ENCODE measurements at regions not wholly inside any gene's neighbourhood (a gene's known extent, or its start where the extent isn't known, plus 50 kb on each side); places are given as distances from the start of the nearest gene placed in this dataset.

GRCh38 chr4:181687116-181687515, 556.1 kb upstream of the TENM3 start:
- H3K4me1 ChIP-seq (ENCODE audit: insufficient read depth, insufficient read length), result no peaks in the 10 kb centered on the region
- no peak for TF ChIP-seq YY1 (IDR thresholded peaks at IDR 0.05; ENCODE audit: insufficient read depth, insufficient read length)
- no peak for TF ChIP-seq ZNF274 (IDR thresholded peaks at IDR 0.05; ENCODE audit: low read depth, low read length)
- TF ChIP-seq SUZ12 (IDR thresholded peaks at IDR 0.05; ENCODE audit: extremely low read depth, insufficient read depth, insufficient read length), result no peak
- H3K9ac ChIP-seq (ENCODE audit: insufficient read length, low read depth), result no peak overlapping the region

GRCh38 chr4:181688432-181688831, 554.8 kb upstream of the TENM3 start:
- TF ChIP-seq ZNF274 (IDR thresholded peaks at IDR 0.05; ENCODE audit: low read depth, low read length), result no peak
- no peaks in the 10 kb centered on the region for H3K4me1 ChIP-seq (ENCODE audit: insufficient read depth, insufficient read length)
- no peaks in the 10 kb centered on the region for H3K27me3 ChIP-seq (ENCODE audit: insufficient read depth, insufficient read length)
- DNase-seq (ENCODE audit: low read depth, low spot score), result peak; percentile 30
- no peak overlapping the region for H3K9ac ChIP-seq (ENCODE audit: insufficient read length, low read depth)
- H3K36me3 ChIP-seq (ENCODE audit: insufficient read depth, insufficient read length, low read length), result no peaks in the 10 kb centered on the region
- H3K4me3 ChIP-seq (ENCODE audit: insufficient read length, low read depth), result no peak overlapping the region
- H3K9me3 ChIP-seq (ENCODE audit: insufficient read depth, low read length), result no peaks in the 10 kb centered on the region

More at GRCh38 chr4:181687116-181687515, 556.1 kb upstream of the TENM3 start:
- Histone ChIP-seq H3K9me3 (ENCODE audit: insufficient read depth, low read length) (no peaks in the 10 kb centered on the region), H3K27me3 (ENCODE audit: insufficient read depth, insufficient read length) (no peaks in the 10 kb centered on the region), H3K4me3 (ENCODE audit: insufficient read length, low read depth) (no peak overlapping the region), H3K36me3 (ENCODE audit: insufficient read depth, insufficient read length, low read length) (no peaks in the 10 kb centered on the region)
- DNase-seq (ENCODE audit: low read depth, low spot score), result no peak

GRCh38 chr4:181688872-181689271, 554.3 kb upstream of the TENM3 start:
- H3K36me3 ChIP-seq (ENCODE audit: insufficient read depth, insufficient read length, low read length), result no peaks in the 10 kb centered on the region
- DNase-seq (ENCODE audit: low read depth, low spot score), result no peak
- no peak for TF ChIP-seq ZNF274 (IDR thresholded peaks at IDR 0.05; ENCODE audit: low read depth, low read length)
- TF ChIP-seq SUZ12 (IDR thresholded peaks at IDR 0.05; ENCODE audit: extremely low read depth, insufficient read depth, insufficient read length), result no peak
- no peaks in the 10 kb centered on the region for H3K9me3 ChIP-seq (ENCODE audit: insufficient read depth, low read length)
- H3K9ac ChIP-seq (ENCODE audit: insufficient read length, low read depth), result no peak overlapping the region
- H3K4me1 ChIP-seq (ENCODE audit: insufficient read depth, insufficient read length), result no peaks in the 10 kb centered on the region
- no peak overlapping the region for H3K4me3 ChIP-seq (ENCODE audit: insufficient read length, low read depth)
- H3K27me3 ChIP-seq (ENCODE audit: insufficient read depth, insufficient read length), result no peaks in the 10 kb centered on the region

- Histone ChIP-seq H3K4me1 (ENCODE audit: insufficient read depth, insufficient read length) (no peaks in the 10 kb centered on the region), H3K36me3 (ENCODE audit: insufficient read depth, insufficient read length, low read length) (no peaks in the 10 kb centered on the region), H3K9ac (ENCODE audit: insufficient read length, low read depth) (no peak overlapping the region), H3K27me3 (ENCODE audit: insufficient read depth, insufficient read length) (no peaks in the 10 kb centered on the region), H3K4me3 (ENCODE audit: insufficient read length, low read depth) (no peak overlapping the region), H3K9me3 (ENCODE audit: insufficient read depth, low read length) (no peaks in the 10 kb centered on the region)
- DNase-seq (ENCODE audit: low read depth, low spot score), result no peak
- TF ChIP-seq SUZ12 (IDR thresholded peaks at IDR 0.05; ENCODE audit: extremely low read depth, insufficient read depth, insufficient read length) (no peak), ZNF274 (IDR thresholded peaks at IDR 0.05; ENCODE audit: low read depth, low read length) (no peak), YY1 (IDR thresholded peaks at IDR 0.05; ENCODE audit: insufficient read depth, insufficient read length) (no peak)
Observed at GRCh38 chr4:181690498-181690897, 552.7 kb upstream of the TENM3 start.

GRCh38 chr4:181692965-181693364, 550.2 kb upstream of the TENM3 start:
- Histone ChIP-seq H3K9ac (ENCODE audit: insufficient read length, low read depth) (no peak overlapping the region), H3K4me1 (ENCODE audit: insufficient read depth, insufficient read length) (no peaks in the 10 kb centered on the region), H3K27me3 (ENCODE audit: insufficient read depth, insufficient read length) (no peaks in the 10 kb centered on the region), H3K4me3 (ENCODE audit: insufficient read length, low read depth) (no peak overlapping the region), H3K36me3 (ENCODE audit: insufficient read depth, insufficient read length, low read length) (no peaks in the 10 kb centered on the region), H3K9me3 (ENCODE audit: insufficient read depth, low read length) (no peaks in the 10 kb centered on the region)
- no peak for DNase-seq (ENCODE audit: low read depth, low spot score)
- TF ChIP-seq YY1 (IDR thresholded peaks at IDR 0.05; ENCODE audit: insufficient read depth, insufficient read length), result no peak
- no peak for TF ChIP-seq SUZ12 (IDR thresholded peaks at IDR 0.05; ENCODE audit: extremely low read depth, insufficient read depth, insufficient read length)
- no peak for TF ChIP-seq ZNF274 (IDR thresholded peaks at IDR 0.05; ENCODE audit: low read depth, low read length)

GRCh38 chr4:181693517-181693916, 549.7 kb upstream of the TENM3 start:
- no peak for TF ChIP-seq SUZ12 (IDR thresholded peaks at IDR 0.05; ENCODE audit: extremely low read depth, insufficient read depth, insufficient read length)
- no peak for TF ChIP-seq ZNF274 (IDR thresholded peaks at IDR 0.05; ENCODE audit: low read depth, low read length)
- TF ChIP-seq YY1 (IDR thresholded peaks at IDR 0.05; ENCODE audit: insufficient read depth, insufficient read length), result no peak
- no peaks in the 10 kb centered on the region for H3K4me1 ChIP-seq (ENCODE audit: insufficient read depth, insufficient read length)
- H3K9me3 ChIP-seq (ENCODE audit: insufficient read depth, low read length), result no peaks in the 10 kb centered on the region
- H3K4me3 ChIP-seq (ENCODE audit: insufficient read length, low read depth), result no peak overlapping the region
- no peak overlapping the region for H3K9ac ChIP-seq (ENCODE audit: insufficient read length, low read depth)
- no peaks in the 10 kb centered on the region for H3K36me3 ChIP-seq (ENCODE audit: insufficient read depth, insufficient read length, low read length)
- H3K27me3 ChIP-seq (ENCODE audit: insufficient read depth, insufficient read length), result no peaks in the 10 kb centered on the region
- no peak for DNase-seq (ENCODE audit: low read depth, low spot score)

- no peaks in the 10 kb centered on the region for H3K36me3 ChIP-seq (ENCODE audit: insufficient read depth, insufficient read length, low read length)
- DNase-seq (ENCODE audit: low read depth, low spot score), result no peak
- no peaks in the 10 kb centered on the region for H3K27me3 ChIP-seq (ENCODE audit: insufficient read depth, insufficient read length)
- H3K4me3 ChIP-seq (ENCODE audit: insufficient read length, low read depth), result no peak overlapping the region
- no peak overlapping the region for H3K9ac ChIP-seq (ENCODE audit: insufficient read length, low read depth)
- H3K9me3 ChIP-seq (ENCODE audit: insufficient read depth, low read length), result no peaks in the 10 kb centered on the region
- H3K4me1 ChIP-seq (ENCODE audit: insufficient read depth, insufficient read length), result no peaks in the 10 kb centered on the region
- TF ChIP-seq YY1 (IDR thresholded peaks at IDR 0.05; ENCODE audit: insufficient read depth, insufficient read length), result no peak
- TF ChIP-seq SUZ12 (IDR thresholded peaks at IDR 0.05; ENCODE audit: extremely low read depth, insufficient read depth, insufficient read length), result no peak
- TF ChIP-seq ZNF274 (IDR thresholded peaks at IDR 0.05; ENCODE audit: low read depth, low read length), result no peak
Observed at GRCh38 chr4:181698221-181698620, 545.0 kb upstream of the TENM3 start.

GRCh38 chr4:181701214-181701613, 542.0 kb upstream of the TENM3 start:
- H3K4me1 ChIP-seq (ENCODE audit: insufficient read depth, insufficient read length), result no peaks in the 10 kb centered on the region
- H3K27me3 ChIP-seq (ENCODE audit: insufficient read depth, insufficient read length), result no peaks in the 10 kb centered on the region
- no peaks in the 10 kb centered on the region for H3K36me3 ChIP-seq (ENCODE audit: insufficient read depth, insufficient read length, low read length)
- H3K4me3 ChIP-seq (ENCODE audit: insufficient read length, low read depth), result no peak overlapping the region
- no peaks in the 10 kb centered on the region for H3K9me3 ChIP-seq (ENCODE audit: insufficient read depth, low read length)
- H3K9ac ChIP-seq (ENCODE audit: insufficient read length, low read depth), result no peak overlapping the region
- DNase-seq (ENCODE audit: low read depth, low spot score), result no peak
- TF ChIP-seq ZNF274 (IDR thresholded peaks at IDR 0.05; ENCODE audit: low read depth, low read length) (no peak), YY1 (IDR thresholded peaks at IDR 0.05; ENCODE audit: insufficient read depth, insufficient read length) (no peak), SUZ12 (IDR thresholded peaks at IDR 0.05; ENCODE audit: extremely low read depth, insufficient read depth, insufficient read length) (no peak)

Data from NT2/D1 (cell line).